ENCODE measurements at regions not wholly inside any gene's neighbourhood (a gene's known extent, or its start where the extent isn't known, plus 50 kb on each side); places are given as distances from the start of the nearest gene placed in this dataset.
"Not testable (repeated sequence)": the region's sequence is repeated elsewhere in the genome, so short reads cannot be mapped to it uniquely, and the experiment has no call there.

- no peak for TF ChIP-seq CTCF (IDR thresholded peaks at IDR 0.05)
- H3K27ac ChIP-seq = no peak overlapping the region
- H3K36me3 ChIP-seq = no peaks in the 10 kb centered on the region
- no peak for DNase-seq
- intact Hi-C loops (cut with DNase I; ENCODE audit: low total_unique reads) = no loop called here
- no peaks in the 10 kb centered on the region for H3K9me3 ChIP-seq
- H3K4me3 ChIP-seq = no peak overlapping the region
- no peaks in the 10 kb centered on the region for H3K27me3 ChIP-seq
- H3K4me1 ChIP-seq = no peaks in the 10 kb centered on the region
Observed at GRCh38 chr14:49960453-49960852, 67.6 kb downstream of the ARF6 start.

- no peaks in the 10 kb centered on the region for H3K36me3 ChIP-seq
- no peak for DNase-seq
- intact Hi-C loops (cut with DNase I; ENCODE audit: low total_unique reads) = no loop called here
- H3K4me3 ChIP-seq = no peak overlapping the region
- H3K4me1 ChIP-seq = no peaks in the 10 kb centered on the region
- no peaks in the 10 kb centered on the region for H3K27me3 ChIP-seq
- H3K27ac ChIP-seq = no peak overlapping the region
- TF ChIP-seq CTCF (IDR thresholded peaks at IDR 0.05) = no peak
- H3K9me3 ChIP-seq = no peaks in the 10 kb centered on the region
Observed at GRCh38 chr14:49961270-49962222, 68.7 kb downstream of the ARF6 start.

GRCh38 chr14:49962621-49963020 is 69.7 kb downstream of the ARF6 start:
- intact Hi-C loops (cut with DNase I; ENCODE audit: low total_unique reads) = no loop called here

GRCh38 chr14:49965068-49965651 is 72.3 kb downstream of the ARF6 start:
- H3K9me3 ChIP-seq; H3K36me3 ChIP-seq; H3K4me3 ChIP-seq; H3K27ac ChIP-seq; DNase-seq; intact Hi-C loops (cut with DNase I; ENCODE audit: low total_unique reads); H3K27me3 ChIP-seq; H3K4me1 ChIP-seq: not testable (repeated sequence)

More at GRCh38 chr14:49962621-49963020, 69.7 kb downstream of the ARF6 start:
- Histone ChIP-seq H3K4me3 (no peak overlapping the region), H3K9me3 (no peaks in the 10 kb centered on the region), H3K4me1 (no peaks in the 10 kb centered on the region), H3K27me3 (no peaks in the 10 kb centered on the region), H3K27ac (no peak overlapping the region), H3K36me3 (no peaks in the 10 kb centered on the region)
- DNase-seq = no peak
- TF ChIP-seq CTCF (IDR thresholded peaks at IDR 0.05) = no peak

GRCh38 chr14:49966304-49966809 is 73.5 kb downstream of the ARF6 start:
- intact Hi-C loops (cut with DNase I; ENCODE audit: low total_unique reads) = no loop called here
- no peak for DNase-seq

More at GRCh38 chr14:49966304-49966809, 73.5 kb downstream of the ARF6 start:
- Histone ChIP-seq H3K9me3 (no peaks in the 10 kb centered on the region), H3K27me3 (no peaks in the 10 kb centered on the region), H3K36me3 (no peaks in the 10 kb centered on the region), H3K27ac (no peak overlapping the region), H3K4me3 (no peak overlapping the region), H3K4me1 (peaks cover 0 to 14% (median 7%) of the 10 kb centered on the region in 4 donors)
- TF ChIP-seq CTCF (IDR thresholded peaks at IDR 0.05) = no peak

Data from tibial artery (tissue), 4 donors.